HG03520 (cell line): ENCODE measurements at regions not wholly inside any gene's neighbourhood (a gene's known extent, or its start where the extent isn't known, plus 50 kb on each side); places are given as distances from the start of the nearest gene placed in this dataset.
"Not testable (repeated sequence)": the region's sequence is repeated elsewhere in the genome, so short reads cannot be mapped to it uniquely, and the experiment has no call there.

Source experiments
- ATAC-seq: cut with Tn5 transposase; IDR thresholded peaks from one replicate; pipeline ENCODE4 v1.9.1; 2021; ENCODE audit warnings: mild to moderate bottlenecking, moderate library complexity; ENCODE audit not compliant: unreplicated experiment

DNA sequence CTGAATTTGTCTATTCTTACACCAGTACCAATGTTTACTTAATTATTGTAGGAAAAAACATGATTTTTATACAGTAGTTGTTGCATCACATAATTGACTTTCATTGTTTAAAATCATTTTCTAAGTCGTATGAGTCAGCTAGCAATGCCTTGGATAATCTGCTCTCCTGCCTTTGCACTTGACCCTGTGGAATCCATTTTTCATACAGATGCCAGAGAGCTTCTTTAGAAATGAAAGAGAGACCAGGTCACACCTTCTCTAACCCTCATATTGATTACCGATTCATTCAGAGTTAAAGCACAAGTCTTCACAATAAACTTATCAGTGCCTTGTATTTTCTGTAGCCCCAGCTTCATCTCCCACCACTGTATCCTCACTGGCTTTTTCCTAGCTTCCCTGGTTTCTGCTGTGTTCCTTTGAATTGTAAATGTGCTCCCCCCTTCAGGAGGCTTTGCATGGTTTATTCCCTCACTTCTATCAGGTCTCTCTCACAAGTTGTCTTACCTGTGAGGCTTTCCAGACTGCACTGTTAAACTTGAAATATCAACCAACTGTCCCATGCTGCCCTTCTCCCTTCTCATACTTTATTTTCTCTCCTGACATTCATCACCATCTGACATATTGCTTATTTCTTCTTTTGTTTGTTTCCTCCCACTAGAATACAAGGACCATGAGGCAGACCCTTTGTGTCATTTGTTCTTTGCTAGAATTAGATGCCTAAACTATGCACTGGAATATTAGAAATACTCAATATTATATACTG lies 662.0 kb upstream of the GBE1 start:
- no peak for ATAC-seq

DNA sequence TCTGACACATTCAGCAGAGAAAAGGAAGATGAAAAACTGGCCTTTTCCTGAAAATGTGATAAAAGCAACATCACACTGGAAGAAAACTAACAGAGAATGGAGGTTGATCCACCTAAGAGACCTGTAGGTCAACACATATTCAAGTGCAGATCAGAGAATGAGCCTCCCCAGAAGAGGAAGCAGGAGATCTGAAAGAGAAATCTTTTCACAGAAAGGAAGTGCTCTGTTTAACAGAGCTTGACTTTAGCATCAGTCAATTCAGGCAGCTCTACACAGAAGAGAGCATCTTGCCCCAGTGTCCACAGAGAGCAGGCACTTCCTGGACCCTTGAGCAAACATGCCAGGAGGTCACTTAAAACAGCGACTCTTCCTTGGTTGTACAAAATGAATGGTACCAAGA lies 655.4 kb upstream of the GBE1 start:
- no peak for ATAC-seq

DNA sequence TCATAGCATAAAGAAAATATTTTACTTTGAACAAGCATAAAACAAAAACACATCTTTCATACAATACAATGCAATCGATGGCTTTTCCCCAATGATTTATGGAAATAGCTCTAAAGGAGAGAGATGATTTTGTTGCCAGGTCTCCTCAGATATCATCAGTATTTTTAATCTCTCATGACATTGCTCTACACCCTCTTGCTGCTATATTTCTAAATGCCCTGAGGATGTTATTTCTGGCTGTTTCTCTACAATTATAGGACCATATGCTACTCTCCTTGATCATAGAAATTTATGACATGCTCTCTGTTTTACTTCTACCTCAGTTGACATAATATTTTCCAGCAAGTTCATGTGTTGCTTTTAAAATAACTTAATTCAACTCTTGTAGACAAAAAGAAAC lies 654.9 kb upstream of the GBE1 start:
- no peak for ATAC-seq

DNA sequence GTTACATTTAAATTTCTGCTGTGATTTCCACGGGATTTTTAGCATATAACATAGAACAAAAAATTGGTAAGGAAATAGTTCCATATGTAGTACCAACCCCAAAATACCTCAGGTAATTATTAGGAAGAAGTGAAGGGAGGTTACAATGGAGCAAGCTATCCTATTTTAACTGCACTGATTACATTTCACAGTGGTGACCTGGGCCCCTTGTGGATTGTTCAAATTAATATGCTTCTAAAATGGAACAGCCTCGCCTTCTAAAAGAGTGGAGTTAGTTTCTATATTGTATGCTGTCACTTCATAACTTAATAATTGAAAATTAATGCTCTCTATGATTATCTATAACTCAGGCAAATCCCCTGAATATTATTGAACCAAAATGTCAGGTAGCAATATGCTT lies 651.7 kb upstream of the GBE1 start:
- no peak for ATAC-seq

DNA sequence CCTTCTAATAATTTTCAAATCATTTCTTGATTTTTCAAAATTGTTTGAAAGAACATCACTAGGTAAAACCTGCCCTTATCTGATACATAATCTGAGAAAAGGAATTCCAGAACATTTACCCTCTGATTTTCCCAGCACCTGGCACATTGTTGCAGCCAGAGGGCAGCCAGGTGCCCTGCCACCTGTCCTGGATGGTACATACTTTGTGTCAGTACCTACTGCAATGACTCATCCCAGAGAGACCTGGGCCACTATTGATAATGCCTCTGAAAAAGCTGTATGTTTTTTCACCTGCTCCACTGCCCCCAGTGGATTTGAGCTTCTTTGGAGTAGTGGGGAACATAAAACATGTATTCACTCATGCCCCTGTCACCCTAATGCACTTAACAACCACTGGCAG lies 648.9 kb upstream of the GBE1 start:
- ATAC-seq, result no peak

DNA sequence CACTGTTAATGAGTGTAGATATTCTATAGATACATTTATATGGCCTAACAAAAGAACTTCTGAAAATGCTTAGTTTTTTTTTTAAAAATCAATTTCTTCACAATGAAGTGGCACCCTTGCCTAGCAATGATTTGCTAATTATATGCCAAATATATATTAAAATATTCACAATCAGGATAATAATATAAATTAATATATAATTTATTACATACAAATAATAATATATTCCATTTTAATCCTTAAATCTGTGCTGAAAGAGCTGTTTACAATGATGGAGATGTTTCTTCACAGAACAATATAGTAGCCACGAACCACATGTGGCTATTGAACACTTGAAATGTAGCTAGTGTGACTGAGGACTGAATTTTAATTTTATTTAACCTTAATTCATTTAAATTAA lies 648.4 kb upstream of the GBE1 start:
- ATAC-seq, result no peak

DNA sequence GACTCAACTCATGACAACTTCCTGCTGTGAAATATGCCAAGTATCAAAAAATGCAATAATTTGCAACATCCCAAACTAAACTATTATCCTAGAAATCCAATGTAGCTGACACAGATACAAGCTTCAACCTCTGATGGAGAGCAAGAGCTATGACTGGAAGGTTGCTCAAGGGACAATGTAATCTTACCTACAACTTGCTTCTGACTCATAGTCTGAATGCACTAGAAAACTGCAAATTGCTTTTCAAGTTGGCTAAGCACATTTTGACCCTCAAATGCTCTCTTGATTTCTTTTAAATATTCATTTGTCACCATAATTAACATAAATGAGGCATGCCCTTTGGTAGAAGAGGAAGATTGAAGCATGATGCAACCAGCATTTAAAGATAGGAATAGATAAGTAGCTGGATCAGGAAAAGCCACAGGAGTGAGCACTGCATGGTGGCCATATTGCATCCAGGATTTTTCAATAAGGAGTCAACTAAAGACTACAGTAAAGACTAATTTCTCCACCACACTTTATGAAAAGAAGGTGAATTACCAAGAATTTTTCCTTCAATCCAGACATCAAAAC lies 630.8 kb upstream of the GBE1 start:
- ATAC-seq, result no peak

DNA sequence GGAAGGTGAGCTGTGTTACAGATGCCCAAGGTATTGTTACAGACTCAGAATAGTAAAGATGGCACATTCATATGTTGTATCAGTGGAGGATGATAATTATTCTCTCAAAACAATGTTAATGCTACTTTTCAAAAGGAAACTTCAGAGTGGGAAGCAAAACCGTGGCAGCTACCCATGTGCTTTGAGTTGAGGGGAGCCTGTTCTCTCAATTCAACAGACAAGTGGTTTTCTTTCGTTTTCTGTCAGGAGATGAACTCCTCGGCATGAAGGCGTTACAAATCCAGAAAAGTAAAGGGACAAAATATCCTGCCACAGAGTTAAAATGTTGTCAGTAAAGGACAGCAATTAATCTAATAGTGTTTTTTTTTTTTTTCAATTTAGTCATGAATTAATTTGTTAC lies 629.4 kb upstream of the GBE1 start:
- no peak for ATAC-seq

DNA sequence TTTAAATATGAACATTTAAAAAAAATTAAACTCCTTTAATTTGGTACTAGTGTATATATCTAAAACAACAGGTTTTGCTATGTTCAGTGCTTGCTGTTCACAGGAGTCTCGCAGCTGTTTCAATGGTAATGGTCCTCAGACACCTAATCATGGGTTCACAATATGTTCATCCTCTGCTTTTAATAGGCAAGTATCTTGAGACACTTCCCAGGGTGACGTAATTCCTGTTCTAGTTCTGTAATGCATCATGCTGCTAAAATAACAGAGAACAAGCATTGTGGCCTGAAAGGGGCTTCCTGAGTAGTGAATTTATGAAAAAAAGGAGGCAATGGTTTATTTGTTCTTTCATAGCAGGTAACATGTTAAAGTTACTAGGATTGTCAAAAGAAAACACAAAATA lies 625.2 kb upstream of the GBE1 start:
- no peak for ATAC-seq

DNA sequence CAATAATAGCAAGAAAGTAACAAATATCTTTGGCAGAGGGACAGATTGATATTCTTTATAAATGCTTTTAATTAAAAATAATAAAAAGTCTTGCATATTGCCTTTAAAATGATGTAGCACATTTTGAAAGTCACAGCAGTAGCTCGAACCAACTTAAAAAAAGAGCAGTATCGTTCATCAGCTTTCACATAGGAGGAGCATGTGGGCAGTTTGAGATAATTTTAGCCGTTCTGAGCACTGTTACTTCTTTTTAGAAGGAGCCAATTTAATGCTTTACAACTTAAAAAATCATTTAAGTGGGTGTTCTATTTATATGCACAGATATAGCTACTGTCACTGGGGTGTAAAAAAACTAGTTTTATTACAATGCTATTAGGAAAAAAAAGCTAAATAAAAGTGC lies 622.7 kb upstream of the GBE1 start:
- ATAC-seq, result no peak

DNA sequence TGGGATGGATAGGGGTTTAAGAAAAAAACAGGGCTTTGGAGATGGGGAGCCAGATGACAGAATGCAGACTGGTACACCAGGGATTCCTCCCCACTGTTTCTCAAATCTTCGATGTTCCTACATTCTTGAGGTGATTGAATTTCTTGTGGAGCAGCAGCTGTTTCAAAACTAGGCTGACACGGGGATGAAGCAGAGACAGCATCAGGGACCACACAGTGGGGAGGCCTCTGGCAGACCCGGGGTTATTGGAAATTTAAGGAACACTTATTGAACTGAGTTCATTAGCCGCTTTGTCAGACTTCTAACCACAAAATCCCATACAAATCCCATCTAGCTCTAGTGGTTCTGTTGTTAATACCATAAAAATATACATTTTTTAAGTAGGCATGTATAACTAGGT lies 621.4 kb upstream of the GBE1 start:
- no peak for ATAC-seq

DNA sequence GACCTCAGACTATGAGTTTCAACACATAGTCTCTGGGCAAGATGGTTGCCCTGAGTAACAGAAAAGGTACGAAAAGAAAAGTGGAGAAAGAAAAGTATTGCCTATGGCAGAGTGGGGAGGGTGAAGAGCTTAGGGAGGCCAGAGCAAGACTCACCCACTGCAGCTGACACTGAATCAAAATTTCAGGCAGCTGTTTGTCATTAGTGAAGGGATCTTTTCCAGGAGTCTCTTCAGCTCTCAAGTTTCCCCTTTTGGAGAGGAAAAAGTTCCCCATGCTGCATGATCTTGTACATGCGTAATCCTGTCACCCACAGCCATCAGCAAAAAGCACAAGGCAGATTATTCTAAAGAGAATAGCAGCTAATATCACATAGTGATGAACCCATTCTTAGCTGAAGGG lies 616.9 kb upstream of the GBE1 start:
- ATAC-seq, result no peak

DNA sequence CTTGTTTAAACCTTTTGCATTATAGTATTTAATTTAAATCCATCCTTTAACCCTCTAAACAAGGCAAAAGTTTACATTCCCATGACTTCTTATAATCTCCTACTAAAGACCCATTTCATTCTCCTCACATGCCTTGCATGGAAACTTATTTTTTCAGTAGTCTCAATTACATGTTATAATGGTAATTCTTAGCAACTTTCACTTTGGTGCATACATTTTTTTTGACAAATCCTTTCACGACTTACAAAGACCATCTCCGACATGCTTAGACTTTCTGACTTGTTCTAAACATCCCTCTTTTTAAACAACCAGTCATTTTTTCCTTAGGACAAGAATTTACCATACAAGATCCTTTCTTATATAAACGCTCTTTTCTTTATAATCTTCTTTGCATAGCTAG lies 615.4 kb upstream of the GBE1 start:
- no peak for ATAC-seq

DNA sequence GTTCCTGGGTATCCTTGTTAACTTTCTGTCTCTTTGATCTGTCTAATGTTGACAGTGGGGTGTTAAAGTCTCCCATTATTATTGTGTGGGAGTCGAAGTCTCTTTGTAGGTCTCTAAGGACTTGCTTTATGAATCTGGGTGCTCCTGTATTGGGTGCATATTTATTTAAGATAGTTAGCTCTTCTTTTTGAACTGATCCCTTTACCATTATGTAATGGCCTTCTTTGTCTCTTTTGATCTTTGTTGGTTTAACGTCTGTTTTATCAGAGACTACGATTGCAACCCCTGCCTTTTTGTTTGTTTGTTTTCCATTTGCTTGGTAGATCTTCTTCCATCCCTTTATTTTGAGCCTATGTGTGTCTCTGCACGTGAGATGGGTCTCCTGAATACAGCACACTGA lies 612.4 kb upstream of the GBE1 start:
- not testable (repeated sequence) for ATAC-seq

DNA sequence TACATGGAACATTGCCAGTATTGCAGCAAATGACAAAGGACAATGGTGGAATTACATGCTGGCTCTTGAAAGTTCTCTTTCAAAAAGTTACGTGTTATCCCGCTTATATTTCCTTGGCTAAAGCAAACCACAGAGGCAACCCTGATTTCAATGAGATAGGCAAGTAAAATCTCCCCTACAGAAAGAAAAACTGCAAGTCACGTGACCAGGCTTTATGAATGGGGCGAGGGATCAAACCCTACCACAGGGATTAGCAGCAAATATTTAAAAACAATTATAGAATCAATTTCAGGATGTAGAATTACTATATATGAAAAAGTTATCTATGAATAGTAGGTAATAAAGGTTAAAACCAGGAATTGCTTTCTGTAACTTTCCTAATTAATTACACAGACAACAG lies 603.4 kb upstream of the GBE1 start:
- no peak for ATAC-seq

DNA sequence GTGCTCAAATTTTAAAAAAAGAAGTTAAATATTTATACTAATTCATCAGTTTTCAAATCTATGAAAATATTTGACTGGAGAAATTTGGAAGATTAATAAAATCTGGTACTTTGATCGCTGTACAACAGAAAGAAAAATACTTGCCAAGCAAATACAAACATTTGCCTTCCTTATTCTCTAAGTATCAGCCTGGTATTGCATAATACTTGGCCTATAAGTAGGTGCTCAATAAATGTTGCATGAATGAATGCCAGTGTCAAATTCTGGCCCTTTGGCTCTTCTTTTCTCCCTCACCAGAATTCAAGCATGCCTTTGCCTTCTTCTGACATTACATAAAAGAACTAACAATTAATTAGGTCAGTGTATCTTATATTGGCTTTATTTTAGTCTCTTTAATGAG lies 601.7 kb upstream of the GBE1 start:
- ATAC-seq, result no peak

DNA sequence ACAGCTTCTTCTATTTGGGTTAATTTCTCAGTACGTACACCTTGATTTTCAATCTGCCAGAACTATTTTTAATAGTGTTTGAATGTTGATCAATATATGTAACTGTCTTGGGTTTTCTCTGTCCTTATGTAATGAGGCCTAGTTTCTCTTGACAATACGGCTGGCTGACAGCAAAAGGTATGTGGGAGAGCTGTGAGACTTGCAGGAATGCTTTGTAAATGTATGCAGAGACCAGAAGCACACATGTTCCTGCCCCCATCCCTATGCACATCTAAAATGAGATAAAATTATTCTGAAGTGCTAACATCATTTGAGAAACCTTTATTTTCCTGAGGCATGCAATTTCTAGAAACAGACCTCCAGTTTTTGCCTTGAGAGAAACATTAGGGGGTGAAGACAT lies 593.8 kb upstream of the GBE1 start:
- ATAC-seq, result no peak

DNA sequence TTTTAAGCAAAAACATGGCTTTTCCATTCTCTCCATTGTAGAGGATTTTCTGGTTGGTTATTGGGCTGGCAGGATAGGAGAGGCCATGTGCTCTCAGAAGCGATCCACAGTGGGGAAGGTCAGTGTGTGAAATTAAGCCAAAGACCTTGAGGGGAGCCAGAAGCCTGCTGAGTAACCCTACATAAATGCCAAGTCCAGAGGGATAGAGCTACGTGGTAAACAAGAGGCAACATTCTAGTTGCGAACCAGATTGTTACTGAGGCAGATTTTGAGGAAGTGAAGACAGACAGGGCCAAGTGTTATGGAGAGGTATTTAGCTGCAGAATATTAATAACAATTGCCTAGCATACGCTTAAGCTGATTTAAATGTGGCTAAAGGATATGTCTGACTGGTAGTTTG lies 592.8 kb upstream of the GBE1 start:
- ATAC-seq, result no peak

DNA sequence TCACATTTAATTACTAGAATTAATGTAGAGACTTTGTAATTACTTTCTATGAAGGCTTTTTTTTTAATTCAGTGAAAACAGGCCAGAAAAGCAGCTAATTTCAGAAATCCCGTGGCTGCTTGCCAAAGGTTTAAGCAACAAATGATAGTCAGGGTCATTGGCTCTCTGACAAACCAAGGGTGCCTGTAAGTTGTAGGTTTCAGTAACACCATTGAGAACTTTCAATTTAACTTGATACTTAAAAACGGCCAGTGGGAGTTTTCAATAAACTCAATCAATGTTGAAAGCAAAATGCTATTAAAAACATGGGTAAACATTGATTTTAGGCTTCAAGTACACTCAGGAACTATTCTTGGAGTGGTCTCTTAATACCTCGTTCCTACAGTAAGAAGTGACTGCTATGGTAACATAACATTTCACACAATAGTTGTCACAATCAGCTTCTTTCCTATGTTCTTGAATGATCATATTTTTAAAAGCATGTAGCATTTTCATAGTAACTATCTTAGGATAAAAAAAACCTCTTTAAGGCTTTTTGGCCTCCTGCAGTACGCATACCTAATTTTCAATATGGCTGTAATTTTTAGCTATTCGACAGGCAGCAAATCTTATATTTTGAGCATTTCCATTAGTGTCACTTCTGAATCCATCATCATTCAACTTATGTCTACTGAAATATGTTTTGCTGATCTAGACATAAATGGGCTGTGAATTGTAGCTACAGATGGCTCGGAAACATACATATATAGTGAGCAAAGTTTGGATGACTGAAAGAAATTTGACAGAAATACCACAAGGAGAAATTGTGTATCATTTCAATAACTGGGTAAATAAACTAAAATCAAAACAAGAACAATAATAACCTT lies 592.1 kb upstream of the GBE1 start:
- no peak for ATAC-seq

DNA sequence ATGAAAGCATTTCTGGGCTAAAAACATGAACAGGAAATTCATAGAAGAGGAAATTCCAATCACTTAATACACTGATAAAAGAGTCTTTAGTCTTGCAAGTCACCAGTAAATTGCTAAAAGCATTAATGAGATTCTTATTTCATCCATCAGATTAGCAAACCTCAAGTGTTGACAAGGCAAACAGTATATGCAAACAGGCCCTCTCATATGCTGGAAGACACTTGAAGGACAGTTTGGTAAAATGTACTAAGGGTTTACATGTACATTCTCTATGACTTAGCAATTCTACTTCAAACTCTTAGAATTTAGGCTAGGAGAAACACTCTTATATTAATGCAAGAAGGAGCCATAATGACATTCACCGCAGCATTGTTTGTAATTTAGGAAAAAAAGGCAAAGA lies 586.1 kb upstream of the GBE1 start:
- no peak for ATAC-seq

DNA sequence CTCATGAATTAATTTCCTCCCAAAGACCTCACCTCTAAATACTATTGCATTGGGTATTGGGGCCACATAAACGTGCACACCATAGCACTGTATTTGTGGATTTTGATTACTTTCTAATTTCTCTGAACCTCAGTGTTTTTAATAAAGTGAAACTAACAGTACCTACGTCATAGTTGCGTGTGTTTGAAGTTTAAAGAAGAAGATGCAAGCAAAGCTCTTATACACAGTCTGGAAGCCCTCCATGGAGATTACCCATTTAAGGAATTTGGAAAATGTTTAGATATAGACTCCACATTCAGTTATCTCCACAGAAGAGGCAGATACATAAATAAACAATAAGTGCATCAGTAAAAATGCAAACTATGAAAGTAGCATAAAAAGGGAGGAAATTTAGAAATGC lies 581.1 kb upstream of the GBE1 start:
- no peak for ATAC-seq

DNA sequence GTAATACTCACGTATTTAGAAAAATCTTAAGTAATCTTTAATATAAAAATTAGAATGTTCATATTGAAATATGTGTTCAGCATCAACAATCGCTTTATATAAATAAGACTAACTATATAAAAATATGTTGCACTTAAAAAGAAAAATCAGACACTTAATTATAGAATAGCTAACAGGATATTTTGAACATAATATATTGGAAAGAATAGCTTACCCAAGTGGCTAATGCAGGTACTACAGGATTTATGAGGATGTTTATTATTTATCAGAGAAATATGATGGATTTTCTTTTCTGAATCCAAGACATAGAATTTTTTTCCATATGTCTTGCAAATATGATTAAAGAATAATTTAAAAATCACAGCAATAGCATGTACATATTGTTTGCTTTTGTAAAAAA lies 567.9 kb upstream of the GBE1 start:
- ATAC-seq, result no peak
